SJSA1 (cell line): ENCODE measurements at regions not wholly inside any gene's neighbourhood (a gene's known extent, or its start where the extent isn't known, plus 50 kb on each side); places are given as distances from the start of the nearest gene placed in this dataset.

Experiments used
- DNase-seq, 2 experiments: peaks; one replicate each; pipeline ENCODE4 v3.0.0-alpha.2; 2015 to 2020; ENCODE audit warnings: low spot score in 2 of 2, low read depth in 1 of 2
- H3K27ac ChIP-seq: fragments of 250-450 bp; sonication (Bioruptor Pico); 2 replicates; pipeline ENCODE4 v1.5.1; 2020; ENCODE audit warnings: mild to moderate bottlenecking, moderate library complexity
- H3K27me3 ChIP-seq: fragments of 250-450 bp; sonication (Bioruptor Pico); replicated peaks from 2 replicates; pipeline ENCODE4 v1.5.1; 2020; ENCODE audit warnings: mild to moderate bottlenecking, moderate library complexity
- H3K36me3 ChIP-seq: fragments of 250-450 bp; sonication (Bioruptor Pico); 2 replicates; pipeline ENCODE4 v1.5.1; 2020; ENCODE audit warnings: mild to moderate bottlenecking
- H3K4me1 ChIP-seq: fragments of 250-450 bp; sonication (Bioruptor Pico); replicated peaks from 2 replicates; pipeline ENCODE4 v1.6.1; 2021; ENCODE audit warnings: mild to moderate bottlenecking
- H3K4me3 ChIP-seq: fragments of 250-450 bp; sonication (Bioruptor Pico); 2 replicates; pipeline ENCODE4 v1.5.1; 2020; ENCODE audit warnings: mild to moderate bottlenecking
- H3K9me3 ChIP-seq: fragments of 250-450 bp; sonication (Bioruptor Pico); replicated peaks from 2 replicates; pipeline ENCODE4 v1.5.1; 2020; ENCODE audit warnings: mild to moderate bottlenecking

DNA sequence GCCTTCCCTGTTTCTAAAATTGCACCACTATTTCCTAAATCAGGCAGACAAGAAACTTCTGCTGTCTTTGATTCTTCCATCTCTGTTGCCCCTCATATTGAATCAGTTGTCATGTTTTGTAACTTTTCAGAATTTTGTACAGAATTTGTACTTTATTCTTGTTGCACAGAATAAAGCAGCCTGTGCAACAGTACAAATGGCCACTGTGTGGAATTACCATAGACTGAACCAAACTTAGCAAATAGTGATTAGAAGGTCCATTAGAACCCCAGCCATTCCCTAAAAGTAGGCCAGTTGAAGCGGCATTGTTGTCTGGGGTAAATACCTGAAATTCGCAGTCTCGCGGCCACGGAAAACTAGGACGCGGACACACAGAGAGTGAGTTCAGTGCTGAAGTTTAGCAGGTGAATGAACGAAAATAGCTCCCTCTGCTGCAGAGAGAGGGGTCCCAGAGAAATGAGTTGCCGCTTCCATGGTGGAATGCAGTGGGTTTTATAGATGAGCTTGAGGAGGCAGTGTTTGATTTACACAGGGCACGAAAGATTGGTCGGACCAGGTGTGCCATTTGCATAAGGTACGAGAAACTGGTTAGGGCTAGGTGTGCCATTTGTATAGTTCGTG is 71.8 kb downstream of the C4orf33 start:
- Histone ChIP-seq H3K27ac (no peak overlapping the region), H3K4me1 (no peaks in the 10 kb centered on the region), H3K27me3 (peaks cover 7% of the 10 kb centered on the region), H3K9me3 (no peaks in the 10 kb centered on the region), H3K36me3 (no peaks in the 10 kb centered on the region), H3K4me3 (no peak overlapping the region)
- no peak for DNase-seq

DNA sequence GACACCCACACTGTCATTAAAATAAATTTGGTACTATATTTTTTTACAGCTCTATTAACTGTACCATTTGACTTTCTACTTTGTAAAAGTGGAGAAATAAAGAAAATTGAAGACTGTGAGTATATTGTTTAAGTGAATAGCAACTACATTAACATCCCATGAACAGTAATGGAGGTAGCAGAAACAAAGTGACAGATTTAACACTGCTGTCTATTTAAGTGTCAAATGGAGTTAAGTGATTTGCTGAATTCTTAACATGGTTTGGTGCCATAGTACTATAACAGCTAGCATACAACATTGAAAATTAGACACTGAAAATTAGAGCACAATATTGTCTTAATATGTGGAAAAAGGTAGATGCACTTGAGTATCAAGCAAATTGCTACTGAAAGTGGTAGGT is 76.2 kb downstream of the C4orf33 start:
- Histone ChIP-seq H3K27me3 (peaks cover 2% of the 10 kb centered on the region; the same call in 1 of the 2 replicates), H3K36me3 (no peaks in the 10 kb centered on the region), H3K4me1 (no peaks in the 10 kb centered on the region), H3K4me3 (no peak overlapping the region), H3K27ac (no peak overlapping the region), H3K9me3 (no peaks in the 10 kb centered on the region)
- DNase-seq: no peak

DNA sequence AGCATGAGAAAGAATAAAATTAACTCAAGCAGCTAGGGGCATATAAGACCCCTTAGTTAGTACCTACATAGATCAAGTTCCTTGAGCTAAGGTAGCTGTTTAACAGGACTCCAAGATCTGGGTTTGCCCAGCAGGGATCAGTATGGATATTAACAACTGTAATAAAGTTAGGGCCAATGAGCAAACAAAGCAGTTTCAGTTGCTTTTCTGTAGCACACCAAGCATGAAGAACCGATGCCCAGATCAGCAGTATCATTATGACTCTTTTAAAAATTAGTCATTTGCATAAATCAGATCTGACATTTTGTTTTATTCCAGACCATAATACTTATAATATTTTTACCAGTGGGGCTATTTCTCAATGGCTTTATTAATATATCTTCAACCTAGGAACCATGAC is 80.9 kb downstream of the C4orf33 start:
- Histone ChIP-seq H3K27me3 (0 out of 2 replicates have a peak, but pooled peaks cover 3% of the 10 kb centered on the region), H3K36me3 (no peaks in the 10 kb centered on the region), H3K4me3 (no peak overlapping the region), H3K27ac (no peak overlapping the region), H3K4me1 (0 out of 2 replicates have a peak, but pooled peaks cover 4% of the 10 kb centered on the region), H3K9me3 (no peaks in the 10 kb centered on the region)
- no peak for DNase-seq

DNA sequence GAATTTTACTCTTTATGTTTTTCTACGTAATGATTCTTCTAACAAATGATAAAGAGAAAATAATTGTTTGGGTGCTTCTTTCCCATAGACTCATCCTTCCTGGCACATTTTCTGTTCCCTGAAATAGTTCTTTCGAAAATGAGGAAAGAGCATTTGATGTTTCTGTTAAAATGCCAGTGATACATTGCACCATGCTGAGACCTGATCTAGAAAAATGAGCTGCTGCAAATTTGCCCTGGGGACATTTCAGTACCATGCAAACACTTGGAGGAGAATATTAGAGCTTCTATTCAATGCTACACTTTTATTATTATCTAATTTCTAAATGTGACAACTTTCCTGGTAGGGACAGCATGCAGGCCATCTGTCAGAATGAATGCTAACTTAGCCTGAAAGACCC is 83.3 kb downstream of the C4orf33 start:
- Histone ChIP-seq H3K36me3 (no peaks in the 10 kb centered on the region), H3K4me1 (0 out of 2 replicates have a peak, but pooled peaks cover 4% of the 10 kb centered on the region), H3K27me3 (0 out of 2 replicates have a peak, but pooled peaks cover 3% of the 10 kb centered on the region), H3K4me3 (no peak overlapping the region), H3K9me3 (no peaks in the 10 kb centered on the region), H3K27ac (no peak overlapping the region)
- DNase-seq: no peak

DNA sequence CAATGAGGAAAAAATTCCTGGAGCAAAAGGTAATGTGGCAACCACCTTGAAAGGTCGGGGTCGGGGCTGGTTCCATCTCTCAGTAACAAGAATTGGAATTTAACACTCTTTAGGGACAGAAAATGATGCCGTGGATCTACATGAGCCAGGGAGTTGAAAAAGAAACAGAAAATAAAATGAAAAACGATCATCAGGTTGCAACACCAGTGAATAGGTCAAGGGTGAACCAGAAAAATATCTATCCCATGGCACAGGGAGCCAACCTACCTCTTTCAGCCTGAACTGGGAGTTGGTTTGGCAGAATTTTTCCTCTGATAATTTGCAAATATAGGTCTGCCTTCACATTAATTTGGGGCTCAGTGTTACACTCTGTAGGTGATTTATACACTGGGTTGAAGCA is 93.7 kb downstream of the C4orf33 start:
- DNase-seq: no peak
- H3K4me1 ChIP-seq: no peaks in the 10 kb centered on the region
- H3K36me3 ChIP-seq: no peaks in the 10 kb centered on the region
- H3K27me3 ChIP-seq: peaks cover 3% of the 10 kb centered on the region; the same call in 1 of the 2 replicates
- no peak overlapping the region for H3K27ac ChIP-seq
- no peaks in the 10 kb centered on the region for H3K9me3 ChIP-seq
- no peak overlapping the region for H3K4me3 ChIP-seq

DNA sequence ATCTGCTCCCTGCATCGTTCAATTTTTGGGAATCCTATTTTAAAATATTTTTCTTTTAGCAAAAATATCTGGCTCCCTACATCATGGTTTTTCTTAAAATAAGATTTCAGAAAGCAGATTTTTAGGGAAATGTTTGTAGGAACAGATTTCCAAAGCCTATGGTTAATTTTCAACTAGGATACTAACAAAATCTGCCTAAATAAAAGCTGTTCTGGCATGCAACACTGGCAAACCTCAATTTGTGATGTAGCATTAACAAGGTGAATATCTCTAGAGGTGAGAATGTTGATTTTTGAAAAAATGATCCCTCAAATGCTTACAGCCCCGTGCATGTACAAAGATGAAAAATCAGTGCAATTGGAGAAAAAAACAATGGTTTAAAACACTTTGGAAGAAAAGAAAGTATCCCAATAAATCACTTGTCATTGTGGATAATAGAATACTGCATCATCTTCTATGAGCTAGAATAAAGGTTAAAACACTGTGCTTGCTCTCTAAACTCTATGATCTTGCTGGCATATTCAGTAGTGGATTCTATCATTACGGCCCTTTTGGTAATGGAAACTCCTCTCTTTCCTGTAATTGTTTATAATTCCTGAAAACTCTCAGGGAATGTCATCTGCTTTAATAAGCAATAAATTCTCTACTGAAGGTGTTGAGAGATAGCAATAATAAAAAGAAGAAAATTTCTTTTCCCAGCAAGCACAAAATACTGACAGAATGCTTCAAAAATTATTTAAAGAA is 97.6 kb downstream of the C4orf33 start:
- H3K36me3 ChIP-seq: no peaks in the 10 kb centered on the region

DNA sequence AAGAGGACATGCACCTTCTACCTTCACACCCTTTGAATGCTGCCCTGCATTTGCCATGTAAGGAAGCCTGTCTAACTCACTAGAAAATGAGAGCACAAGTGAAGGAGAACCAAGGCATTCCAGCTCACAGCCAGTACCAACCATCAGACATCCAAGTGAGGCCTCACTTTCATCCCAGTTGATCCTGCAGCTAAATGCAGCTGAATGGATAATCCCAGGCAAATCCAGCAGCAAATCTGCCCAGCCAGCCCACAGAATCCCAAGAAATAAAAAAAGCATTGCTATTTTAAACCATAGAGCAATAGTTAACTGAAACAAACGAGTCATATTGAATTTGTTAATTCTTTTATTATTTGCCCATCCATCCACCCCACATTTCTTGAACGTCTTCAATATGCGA is 112.5 kb downstream of the C4orf33 start:
- H3K9me3 ChIP-seq: no peaks in the 10 kb centered on the region
- no peaks in the 10 kb centered on the region for H3K27me3 ChIP-seq
- H3K27ac ChIP-seq: no peak overlapping the region
- H3K36me3 ChIP-seq: no peaks in the 10 kb centered on the region
- H3K4me3 ChIP-seq: no peak overlapping the region
- H3K4me1 ChIP-seq: no peaks in the 10 kb centered on the region
- no peak for DNase-seq

More for the DNA sequence above, 97.6 kb downstream of the C4orf33 start:
- no peaks in the 10 kb centered on the region for H3K9me3 ChIP-seq
- no peak overlapping the region for H3K27ac ChIP-seq
- no peak for DNase-seq
- no peak overlapping the region for H3K4me3 ChIP-seq
- H3K4me1 ChIP-seq: no peaks in the 10 kb centered on the region
- H3K27me3 ChIP-seq: peaks cover 3% of the 10 kb centered on the region; the same call in 1 of the 2 replicates

DNA sequence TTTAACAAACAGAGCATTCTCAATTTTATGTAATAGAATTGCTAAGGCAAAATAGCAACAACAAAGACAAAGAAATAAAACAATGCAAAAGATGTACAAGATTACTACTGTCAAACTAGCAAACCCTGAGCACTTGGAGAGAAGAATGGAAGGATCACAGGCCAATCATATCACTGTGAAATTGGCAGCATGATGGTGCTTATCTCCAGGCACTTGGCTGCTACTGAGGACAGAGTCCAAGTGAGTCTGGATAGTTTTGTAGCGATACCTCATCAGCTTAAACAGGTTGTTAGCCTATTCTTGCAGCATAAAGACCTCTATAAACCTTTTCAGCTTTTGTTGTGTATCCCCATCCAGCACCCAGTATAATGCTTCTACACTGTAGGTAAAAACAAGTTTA is 117.7 kb downstream of the C4orf33 start:
- no peaks in the 10 kb centered on the region; the same call in 1 of the 2 replicates for H3K27me3 ChIP-seq
- H3K27ac ChIP-seq: no peak overlapping the region
- no peak for DNase-seq

DNA sequence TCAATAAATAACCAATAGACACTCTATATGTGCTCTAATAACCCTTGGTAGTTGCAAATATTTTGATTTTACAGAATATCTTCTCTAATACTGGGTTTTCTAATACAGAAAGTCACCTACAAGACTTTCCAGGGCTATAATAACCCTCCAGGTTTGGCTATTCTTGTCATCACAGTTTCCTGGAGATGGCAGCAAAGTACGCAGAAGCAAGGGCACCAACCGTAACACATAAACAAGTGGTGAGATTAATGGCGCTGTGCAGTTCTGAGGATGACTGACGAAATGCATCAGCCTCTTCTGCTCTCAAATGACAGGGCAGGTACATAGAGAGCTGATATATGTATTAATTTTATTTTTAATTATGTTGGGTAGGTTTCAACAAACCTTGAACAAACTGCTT is 122.4 kb downstream of the C4orf33 start:
- Histone ChIP-seq H3K9me3 (no peaks in the 10 kb centered on the region), H3K36me3 (no peaks in the 10 kb centered on the region), H3K4me3 (no peak overlapping the region), H3K27ac (no peak overlapping the region), H3K4me1 (no peaks in the 10 kb centered on the region), H3K27me3 (no peaks in the 10 kb centered on the region; the same call in 1 of the 2 replicates)
- DNase-seq: no peak

More for the DNA sequence above, 117.7 kb downstream of the C4orf33 start:
- Histone ChIP-seq H3K4me3 (no peak overlapping the region), H3K4me1 (no peaks in the 10 kb centered on the region), H3K36me3 (no peaks in the 10 kb centered on the region), H3K9me3 (no peaks in the 10 kb centered on the region)

DNA sequence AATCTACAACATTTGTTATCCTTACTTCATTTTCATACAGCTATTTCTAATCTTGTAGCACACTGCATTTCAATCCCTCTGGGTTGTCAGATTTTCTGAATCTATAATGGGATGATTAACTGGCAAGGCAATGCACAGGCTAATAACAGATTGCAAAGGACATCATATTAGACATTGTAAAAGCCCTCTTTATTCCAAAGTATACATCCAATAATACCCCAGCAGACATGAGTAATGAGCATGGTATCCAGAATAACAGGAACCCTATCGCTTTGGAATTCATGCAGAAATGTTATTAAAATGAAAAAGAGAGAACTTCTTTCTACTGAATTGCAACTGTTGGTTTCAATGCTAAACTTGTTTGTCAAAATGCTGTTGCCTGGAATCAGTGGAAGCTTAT is 122.9 kb downstream of the C4orf33 start:
- Histone ChIP-seq H3K4me3 (no peak overlapping the region), H3K36me3 (no peaks in the 10 kb centered on the region), H3K27ac (no peak overlapping the region), H3K9me3 (no peaks in the 10 kb centered on the region), H3K4me1 (no peaks in the 10 kb centered on the region), H3K27me3 (no peaks in the 10 kb centered on the region; the same call in 1 of the 2 replicates)
- DNase-seq: no peak

DNA sequence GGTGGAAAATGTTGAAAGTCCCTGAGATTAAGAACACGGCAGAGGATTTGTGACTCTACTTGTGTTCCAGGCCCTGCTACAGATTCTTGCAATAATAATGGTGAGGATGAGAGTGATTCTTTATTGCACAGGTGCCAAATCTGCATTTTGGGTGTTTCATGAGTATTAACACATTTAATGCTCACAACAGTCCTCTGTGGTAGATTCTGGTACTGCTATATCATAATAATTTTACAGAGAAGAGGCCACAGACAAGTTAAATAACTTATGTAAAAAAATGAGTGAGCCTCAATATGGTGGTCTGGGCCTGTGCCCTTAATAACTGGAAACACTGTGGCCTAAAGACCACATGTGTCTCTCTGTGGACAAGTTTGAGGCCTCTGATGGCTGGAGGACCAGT is 124.3 kb downstream of the C4orf33 start:
- H3K4me3 ChIP-seq: no peak overlapping the region
- no peaks in the 10 kb centered on the region for H3K9me3 ChIP-seq
- no peaks in the 10 kb centered on the region for H3K4me1 ChIP-seq
- H3K36me3 ChIP-seq: no peaks in the 10 kb centered on the region
- no peaks in the 10 kb centered on the region; the same call in 1 of the 2 replicates for H3K27me3 ChIP-seq
- no peak for DNase-seq
- H3K27ac ChIP-seq: no peak overlapping the region

DNA sequence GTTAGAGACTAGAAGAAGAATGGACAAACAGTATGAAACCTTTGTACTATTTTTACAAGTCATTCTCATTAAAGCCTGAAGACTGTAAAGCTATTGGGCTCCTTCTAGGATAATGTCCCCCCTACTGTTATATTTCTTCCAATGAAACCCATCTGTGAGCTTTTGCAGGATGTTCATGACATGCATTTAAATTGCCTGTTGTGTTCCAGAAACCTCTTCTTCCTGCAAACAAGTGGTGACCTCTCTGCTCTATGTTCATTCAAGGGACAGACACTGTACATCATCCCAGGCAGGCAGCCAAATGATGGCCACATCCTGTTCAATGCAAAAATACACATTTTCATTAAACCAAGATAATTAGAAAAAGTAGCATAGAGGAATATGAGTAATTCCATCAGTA is 128.0 kb downstream of the C4orf33 start:
- no peaks in the 10 kb centered on the region for H3K4me1 ChIP-seq
- no peak for DNase-seq
- no peak overlapping the region for H3K4me3 ChIP-seq
- H3K36me3 ChIP-seq: no peaks in the 10 kb centered on the region
- no peaks in the 10 kb centered on the region for H3K9me3 ChIP-seq
- H3K27ac ChIP-seq: no peak overlapping the region
- H3K27me3 ChIP-seq: 0 out of 2 replicates have a peak, but pooled peaks cover 4% of the 10 kb centered on the region

DNA sequence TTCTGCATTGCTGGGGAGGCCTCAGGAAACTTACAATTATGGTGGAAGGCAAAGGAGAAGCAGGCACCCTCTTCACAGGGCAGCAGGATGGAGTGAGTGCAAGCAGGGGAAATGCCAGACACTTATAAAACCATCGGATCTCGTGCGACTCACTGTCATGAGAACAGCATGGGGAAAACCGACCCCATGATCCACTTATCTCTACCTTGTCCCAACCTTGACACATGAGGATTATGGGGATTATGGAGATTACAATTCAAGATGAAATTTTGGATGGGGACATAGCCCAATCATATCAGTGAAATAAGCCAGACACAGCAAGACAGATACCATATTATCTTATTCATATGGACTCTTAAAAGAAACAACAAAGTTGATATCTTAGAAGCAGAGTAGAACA is 134.9 kb downstream of the C4orf33 start:
- Histone ChIP-seq H3K36me3 (no peaks in the 10 kb centered on the region), H3K4me1 (no peaks in the 10 kb centered on the region), H3K9me3 (no peaks in the 10 kb centered on the region), H3K27me3 (peaks cover 4% of the 10 kb centered on the region; the same call in 1 of the 2 replicates), H3K27ac (no peak overlapping the region), H3K4me3 (no peak overlapping the region)
- DNase-seq: no peak

DNA sequence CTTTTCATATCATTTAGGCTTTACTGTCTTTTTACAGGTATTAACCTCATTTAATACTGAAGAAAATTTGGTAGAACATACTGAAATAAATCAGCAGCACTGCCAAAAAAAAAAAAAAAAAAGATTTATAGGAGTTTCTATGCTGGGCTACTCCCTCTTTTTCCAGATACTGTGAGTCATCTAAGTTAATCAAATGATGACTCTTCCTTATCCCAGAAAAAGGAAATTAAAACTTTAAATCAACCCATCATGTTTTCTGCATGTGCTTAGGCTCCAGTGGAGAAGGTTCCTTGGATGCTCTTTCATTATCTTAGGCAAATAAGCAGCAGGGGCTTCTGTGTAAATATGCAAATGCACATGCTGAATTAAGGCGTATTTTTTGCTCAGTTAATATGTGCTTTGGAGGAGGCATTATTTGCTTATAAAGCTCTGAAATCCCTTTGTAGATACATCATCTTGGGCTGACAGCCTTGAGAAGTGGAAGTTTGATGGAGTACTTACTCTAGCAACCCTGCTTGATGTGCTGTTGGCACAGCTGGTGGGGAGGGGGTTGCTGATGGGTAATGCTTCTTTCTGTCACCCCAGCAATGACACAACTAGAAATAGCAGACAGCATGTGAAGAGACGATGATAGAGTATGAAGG is 136.1 kb downstream of the C4orf33 start:
- peaks cover 4% of the 10 kb centered on the region; the same call in 1 of the 2 replicates for H3K27me3 ChIP-seq
- no peak for DNase-seq
- no peaks in the 10 kb centered on the region for H3K9me3 ChIP-seq
- H3K4me3 ChIP-seq: no peak overlapping the region
- H3K27ac ChIP-seq: no peak overlapping the region
- no peaks in the 10 kb centered on the region for H3K4me1 ChIP-seq
- H3K36me3 ChIP-seq: no peaks in the 10 kb centered on the region
